Smooth muscle cell (in vitro differentiated cells): ENCODE measurements at regions not wholly inside any gene's neighbourhood (a gene's known extent, or its start where the extent isn't known, plus 50 kb on each side); places are given as distances from the start of the nearest gene placed in this dataset.

Experiments used
- DNase-seq: peaks from one replicate; lab custom pipeline; 2025; ENCODE audit not compliant: unreplicated experiment; lab: John Stamatoyannopoulos, UW
- H2AFZ ChIP-seq: fragments of 200-600 bp; sonication (generic); 2 replicates; pipeline ENCODE4 v1.6.0; 2016; ENCODE audit warnings: antibody characterized with exemption, low read depth, mild to moderate bottlenecking
- H3F3A ChIP-seq: fragments of 200-600 bp; sonication (generic); 2 replicates; pipeline ENCODE4 v1.6.0; 2017; ENCODE audit warnings: antibody characterized with exemption, low read depth
- H3K27ac ChIP-seq: fragments of 200-600 bp; sonication (generic); 2 replicates; pipeline ENCODE4 v1.5.1; 2016; ENCODE audit warnings: low read depth, mild to moderate bottlenecking
- H3K27me3 ChIP-seq: fragments of 200-600 bp; sonication (generic); 2 replicates; pipeline ENCODE4 v1.6.1; 2016; ENCODE audit warnings: low read depth, mild to moderate bottlenecking
- H3K36me3 ChIP-seq: fragments of 200-600 bp; sonication (generic); 2 replicates; pipeline ENCODE4 v1.5.1; 2016; ENCODE audit warnings: low read depth
- H3K4me1 ChIP-seq: fragments of 200-600 bp; sonication (generic); 2 replicates; pipeline ENCODE4 v1.5.1; 2016; ENCODE audit warnings: low read depth
- H3K4me2 ChIP-seq: fragments of 200-600 bp; sonication (generic); 2 replicates; pipeline ENCODE4 v1.6.0; 2016; ENCODE audit warnings: mild to moderate bottlenecking
- H3K4me3 ChIP-seq: fragments of 200-600 bp; sonication (generic); 2 replicates; pipeline ENCODE4 v1.5.1; 2016; ENCODE audit warnings: mild to moderate bottlenecking
- H3K79me2 ChIP-seq: fragments of 200-600 bp; sonication (generic); 2 replicates; pipeline ENCODE4 v1.6.0; 2016; ENCODE audit warnings: low read depth, mild to moderate bottlenecking
- H3K9ac ChIP-seq: fragments of 200-600 bp; sonication (generic); 2 replicates; pipeline ENCODE4 v1.6.0; 2016; ENCODE audit warnings: low read depth
- H3K9me3 ChIP-seq: fragments of 200-600 bp; sonication (generic); replicated peaks from 2 replicates; pipeline ENCODE4 v1.5.1; 2016; ENCODE audit warnings: low read depth
- H4K20me1 ChIP-seq: fragments of 200-600 bp; sonication (generic); 2 replicates; pipeline ENCODE4 v1.6.0; 2016; ENCODE audit warnings: low read depth
- CTCF ChIP-seq: fragments of 200-600 bp; sonication (generic); IDR thresholded peaks from 2 replicates; pipeline ENCODE4 v1.5.1; 2017; ENCODE audit warnings: borderline replicate concordance, mild to moderate bottlenecking, antibody characterized with exemption; ENCODE audit not compliant: insufficient read depth, poor library complexity, severe bottlenecking
- WGBS: methylation state at CpG from one replicate; pipeline ENCODE4 v1.1.7; 2016; ENCODE audit warnings: low lambda C conversion rate; 5-methylcytosine and 5-hydroxymethylcytosine counted together

- no peak overlapping the region for H3K4me3 ChIP-seq
- H3K4me2 ChIP-seq = no peak overlapping the region
- 43% methylated on average over 1 of the region's 1 CpG for WGBS
- H3K79me2 ChIP-seq = no peaks in the 10 kb centered on the region
- H3K9ac ChIP-seq = no peak overlapping the region
- H3K27ac ChIP-seq = no peak overlapping the region
- H3F3A ChIP-seq = no peaks in the 10 kb centered on the region
- TF ChIP-seq CTCF = no peak
- no peaks in the 10 kb centered on the region for H3K9me3 ChIP-seq
- H2AFZ ChIP-seq = no peak overlapping the region
- no peaks in the 10 kb centered on the region for H3K4me1 ChIP-seq
- no peaks in the 10 kb centered on the region for H3K27me3 ChIP-seq
- no peaks in the 10 kb centered on the region for H3K36me3 ChIP-seq
- DNase-seq = no peak
- H4K20me1 ChIP-seq = no peaks in the 10 kb centered on the region
Observed at GRCh38 chr9:25904701-25905100, 226.5 kb upstream of the TUSC1 start.

- Histone ChIP-seq H3K9me3 (no peaks in the 10 kb centered on the region), H3K4me1 (no peaks in the 10 kb centered on the region), H3K9ac (no peak overlapping the region), H3K79me2 (no peaks in the 10 kb centered on the region), H3K27ac (no peak overlapping the region), H3F3A (no peaks in the 10 kb centered on the region), H3K4me2 (no peak overlapping the region), H3K27me3 (no peaks in the 10 kb centered on the region), H3K36me3 (no peaks in the 10 kb centered on the region), H2AFZ (no peak overlapping the region), H3K4me3 (no peak overlapping the region), H4K20me1 (no peaks in the 10 kb centered on the region)
- TF ChIP-seq CTCF = no peak
- 97% methylated on average over 3 of the region's 3 CpGs for WGBS
- no peak for DNase-seq
Observed at GRCh38 chr9:25891527-25891926, 213.3 kb upstream of the TUSC1 start.

GRCh38 chr9:25889661-25890060 is 211.4 kb upstream of the TUSC1 start:
- Histone ChIP-seq H3K79me2 (no peaks in the 10 kb centered on the region), H3K9ac (no peak overlapping the region), H4K20me1 (no peaks in the 10 kb centered on the region), H3K27me3 (no peaks in the 10 kb centered on the region), H3K27ac (no peak overlapping the region), H3K4me2 (no peak overlapping the region), H3K9me3 (no peaks in the 10 kb centered on the region), H3K36me3 (no peaks in the 10 kb centered on the region), H3F3A (no peaks in the 10 kb centered on the region), H3K4me3 (no peak overlapping the region), H2AFZ (no peak overlapping the region), H3K4me1 (no peaks in the 10 kb centered on the region)
- 87% methylated on average over 1 of the region's 1 CpG for WGBS
- DNase-seq = no peak
- TF ChIP-seq CTCF = no peak

GRCh38 chr9:25876248-25876647 is 198.0 kb upstream of the TUSC1 start:
- H3K36me3 ChIP-seq = no peaks in the 10 kb centered on the region
- no peak for DNase-seq
- no peak overlapping the region for H3K4me3 ChIP-seq
- H3K79me2 ChIP-seq = no peaks in the 10 kb centered on the region
- no peaks in the 10 kb centered on the region for H3K27me3 ChIP-seq
- WGBS = 77% methylated on average over 1 of the region's 1 CpG
- no peak overlapping the region for H3K9ac ChIP-seq
- no peaks in the 10 kb centered on the region for H3K9me3 ChIP-seq
- no peak overlapping the region for H3K4me2 ChIP-seq
- H4K20me1 ChIP-seq = no peaks in the 10 kb centered on the region
- peak overlapping the region; percentile 21 for H2AFZ ChIP-seq
- no peak for TF ChIP-seq CTCF
- H3F3A ChIP-seq = no peaks in the 10 kb centered on the region
- H3K4me1 ChIP-seq = no peaks in the 10 kb centered on the region
- no peak overlapping the region for H3K27ac ChIP-seq
